NCI-H2107 treated with DMSO at 0.1 percent for 48 hours (cell line): ENCODE measurements at regions not wholly inside any gene's neighbourhood (a gene's known extent, or its start where the extent isn't known, plus 50 kb on each side); places are given as distances from the start of the nearest gene placed in this dataset.

Source experiments
- DNase-seq: peaks from one replicate; lab custom pipeline; 2025; ENCODE audit not compliant: unreplicated experiment; lab: John Stamatoyannopoulos, UW

GRCh38 chr12:91928501-91928900 lies 217.1 kb downstream of the BTG1 start:
- DNase-seq, result no peak

- DNase-seq, result no peak
Observed at GRCh38 chr12:91926848-91927247, 218.8 kb downstream of the BTG1 start.

- DNase-seq, result no peak
Observed at GRCh38 chr12:91924827-91925226, 220.8 kb downstream of the BTG1 start.

- no peak for DNase-seq
Observed at GRCh38 chr12:91923864-91924263, 221.8 kb downstream of the BTG1 start.

GRCh38 chr12:91922674-91923073 lies 223.0 kb downstream of the BTG1 start:
- DNase-seq, result no peak

- DNase-seq, result no peak
Observed at GRCh38 chr12:91922139-91922538, 223.5 kb downstream of the BTG1 start.

- no peak for DNase-seq
Observed at GRCh38 chr12:91921555-91921954, 224.1 kb downstream of the BTG1 start.

- DNase-seq, result no peak
Observed at GRCh38 chr12:91920741-91921140, 224.9 kb downstream of the BTG1 start.

- DNase-seq, result no peak
Observed at GRCh38 chr12:91920276-91920675, 225.4 kb downstream of the BTG1 start.

- no peak for DNase-seq
Observed at GRCh38 chr12:91918431-91918830, 227.2 kb downstream of the BTG1 start.

- no peak for DNase-seq
Observed at GRCh38 chr12:91914701-91915100, 230.9 kb downstream of the BTG1 start.

GRCh38 chr12:91913651-91914050 lies 232.0 kb downstream of the BTG1 start:
- no peak for DNase-seq

- no peak for DNase-seq
Observed at GRCh38 chr12:91913124-91913523, 232.5 kb downstream of the BTG1 start.

- no peak for DNase-seq
Observed at GRCh38 chr12:91912178-91912577, 233.5 kb downstream of the BTG1 start.

- DNase-seq, result no peak
Observed at GRCh38 chr12:91910871-91911388, 234.7 kb downstream of the BTG1 start.

GRCh38 chr12:91902860-91903683 lies 242.6 kb downstream of the BTG1 start:
- DNase-seq, result no peak

GRCh38 chr12:91901381-91902074 lies 244.1 kb downstream of the BTG1 start:
- no peak for DNase-seq

GRCh38 chr12:91900971-91901370 lies 244.7 kb downstream of the BTG1 start:
- DNase-seq, result no peak

- no peak for DNase-seq
Observed at GRCh38 chr12:91899056-91899455, 246.6 kb downstream of the BTG1 start.

- DNase-seq, result no peak
Observed at GRCh38 chr12:91897025-91897515, 248.6 kb downstream of the BTG1 start.

GRCh38 chr12:91896286-91897024 lies 249.2 kb downstream of the BTG1 start:
- no peak for DNase-seq
